GM21576 (cell line): ENCODE measurements at regions not wholly inside any gene's neighbourhood (a gene's known extent, or its start where the extent isn't known, plus 50 kb on each side); places are given as distances from the start of the nearest gene placed in this dataset.

ENCODE experiments used
- ATAC-seq: cut with Tn5 transposase; IDR thresholded peaks from one replicate; pipeline ENCODE4 v1.9.1; 2021; ENCODE audit warnings: mild to moderate bottlenecking, moderate library complexity; ENCODE audit not compliant: unreplicated experiment

GRCh38 chrX:39941332-39941920 lies 156.3 kb downstream of the BCOR start:
- ATAC-seq, result no peak

GRCh38 chrX:39944416-39944815 lies 153.3 kb downstream of the BCOR start:
- no peak for ATAC-seq

- no peak for ATAC-seq
Observed at GRCh38 chrX:39945709-39946108, 152.0 kb downstream of the BCOR start.

GRCh38 chrX:39946822-39947221 lies 150.9 kb downstream of the BCOR start:
- ATAC-seq, result no peak

GRCh38 chrX:39948582-39948981 lies 149.2 kb downstream of the BCOR start:
- ATAC-seq, result no peak

- ATAC-seq, result no peak
Observed at GRCh38 chrX:39950018-39950688, 147.6 kb downstream of the BCOR start.

- no peak for ATAC-seq
Observed at GRCh38 chrX:39952989-39953388, 144.8 kb downstream of the BCOR start.

GRCh38 chrX:39953879-39954278 lies 143.9 kb downstream of the BCOR start:
- no peak for ATAC-seq

- ATAC-seq, result no peak
Observed at GRCh38 chrX:39954851-39955250, 142.9 kb downstream of the BCOR start.

- ATAC-seq, result no peak
Observed at GRCh38 chrX:39955625-39956024, 142.1 kb downstream of the BCOR start.

GRCh38 chrX:39956803-39957394 lies 140.9 kb downstream of the BCOR start:
- ATAC-seq, result no peak

- no peak for ATAC-seq
Observed at GRCh38 chrX:39957816-39958566, 139.8 kb downstream of the BCOR start.

GRCh38 chrX:39958850-39959249 lies 138.9 kb downstream of the BCOR start:
- ATAC-seq, result no peak

- no peak for ATAC-seq
Observed at GRCh38 chrX:39960219-39960618, 137.5 kb downstream of the BCOR start.

- ATAC-seq, result no peak
Observed at GRCh38 chrX:39961441-39961840, 136.3 kb downstream of the BCOR start.

- ATAC-seq, result no peak
Observed at GRCh38 chrX:39965051-39965573, 132.6 kb downstream of the BCOR start.

GRCh38 chrX:39966176-39966575 lies 131.6 kb downstream of the BCOR start:
- no peak for ATAC-seq

GRCh38 chrX:39967348-39967747 lies 130.4 kb downstream of the BCOR start:
- no peak for ATAC-seq

- ATAC-seq, result no peak
Observed at GRCh38 chrX:39969099-39969818, 128.5 kb downstream of the BCOR start.

- ATAC-seq, result no peak
Observed at GRCh38 chrX:39969819-39970504, 127.8 kb downstream of the BCOR start.
